ENCODE measurements at regions not wholly inside any gene's neighbourhood (a gene's known extent, or its start where the extent isn't known, plus 50 kb on each side); places are given as distances from the start of the nearest gene placed in this dataset.
"Not testable (repeated sequence)": the region's sequence is repeated elsewhere in the genome, so short reads cannot be mapped to it uniquely, and the experiment has no call there.

GRCh38 chr5:126011526-126011925 is 411.7 kb upstream of the GRAMD2B start:
- TF ChIP-seq, protein P1, sequence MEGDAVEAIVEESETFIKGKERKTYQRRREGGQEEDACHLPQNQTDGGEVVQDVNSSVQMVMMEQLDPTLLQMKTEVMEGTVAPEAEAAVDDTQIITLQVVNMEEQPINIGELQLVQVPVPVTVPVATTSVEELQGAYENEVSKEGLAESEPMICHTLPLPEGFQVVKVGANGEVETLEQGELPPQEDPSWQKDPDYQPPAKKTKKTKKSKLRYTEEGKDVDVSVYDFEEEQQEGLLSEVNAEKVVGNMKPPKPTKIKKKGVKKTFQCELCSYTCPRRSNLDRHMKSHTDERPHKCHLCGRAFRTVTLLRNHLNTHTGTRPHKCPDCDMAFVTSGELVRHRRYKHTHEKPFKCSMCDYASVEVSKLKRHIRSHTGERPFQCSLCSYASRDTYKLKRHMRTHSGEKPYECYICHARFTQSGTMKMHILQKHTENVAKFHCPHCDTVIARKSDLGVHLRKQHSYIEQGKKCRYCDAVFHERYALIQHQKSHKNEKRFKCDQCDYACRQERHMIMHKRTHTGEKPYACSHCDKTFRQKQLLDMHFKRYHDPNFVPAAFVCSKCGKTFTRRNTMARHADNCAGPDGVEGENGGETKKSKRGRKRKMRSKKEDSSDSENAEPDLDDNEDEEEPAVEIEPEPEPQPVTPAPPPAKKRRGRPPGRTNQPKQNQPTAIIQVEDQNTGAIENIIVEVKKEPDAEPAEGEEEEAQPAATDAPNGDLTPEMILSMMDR (IDR thresholded peaks at IDR 0.05): not testable (repeated sequence)
- TF ChIP-seq POLR2A, EP300 (IDR thresholded peaks at IDR 0.05): not testable (repeated sequence)

Data from sigmoid colon (tissue), 4 donors.